ENCODE measurements at regions not wholly inside any gene's neighbourhood (a gene's known extent, or its start where the extent isn't known, plus 50 kb on each side); places are given as distances from the start of the nearest gene placed in this dataset.

- in situ Hi-C loops (cut with HindIII; ENCODE audit: low sequenced_read_pairs), result no loop called here
- TF ChIP-seq CTCF (IDR thresholded peaks at IDR 0.05; ENCODE audit: low read depth, low read length, missing control alignments), result no peak
- no peak overlapping the region for H3K4me3 ChIP-seq (ENCODE audit: low read depth, low read length)
- DNase-seq (ENCODE audit: low read depth), result no peak
These were observed 272.6 kb upstream of the IGF1R start for GRCh38 chr15:98375513-98376340.

- no peak overlapping the region for H3K4me3 ChIP-seq (ENCODE audit: low read depth, low read length)
- no peak for DNase-seq (ENCODE audit: low read depth)
- TF ChIP-seq CTCF (IDR thresholded peaks at IDR 0.05; ENCODE audit: low read depth, low read length, missing control alignments), result no peak
- in situ Hi-C loops (cut with HindIII; ENCODE audit: low sequenced_read_pairs), result no loop called here
These were observed 267.6 kb upstream of the IGF1R start for GRCh38 chr15:98380721-98381120.

DNA sequence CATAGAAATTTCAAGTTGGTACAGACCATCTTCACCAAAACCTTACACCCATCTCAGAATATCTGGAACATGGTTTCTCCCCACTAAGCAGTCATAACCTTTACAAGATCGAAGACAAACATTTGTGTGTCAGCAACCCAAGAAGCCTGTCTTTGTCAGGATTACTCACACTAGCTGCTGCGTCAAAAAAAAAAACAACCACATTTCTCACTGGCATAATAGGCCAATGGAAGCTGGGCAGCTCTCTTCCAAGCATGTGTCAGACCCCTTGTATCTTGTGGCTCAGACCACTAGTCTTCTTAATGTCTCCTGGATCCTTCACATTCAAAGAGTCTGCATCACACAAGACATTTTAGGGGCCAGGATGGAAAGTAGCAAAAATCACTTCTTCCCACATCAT lies 266.9 kb upstream of the IGF1R start:
- in situ Hi-C loops (cut with HindIII; ENCODE audit: low sequenced_read_pairs), result no loop called here
- DNase-seq (ENCODE audit: low read depth), result no peak
- no peak overlapping the region for H3K4me3 ChIP-seq (ENCODE audit: low read depth, low read length)
- no peak for TF ChIP-seq CTCF (IDR thresholded peaks at IDR 0.05; ENCODE audit: low read depth, low read length, missing control alignments)

- in situ Hi-C loops (cut with HindIII; ENCODE audit: low sequenced_read_pairs), result no loop called here
- H3K4me3 ChIP-seq (ENCODE audit: low read depth, low read length), result no peak overlapping the region
- DNase-seq (ENCODE audit: low read depth), result no peak
- TF ChIP-seq CTCF (IDR thresholded peaks at IDR 0.05; ENCODE audit: low read depth, low read length, missing control alignments), result no peak
These were observed 266.2 kb upstream of the IGF1R start for GRCh38 chr15:98382139-98382538.

DNA sequence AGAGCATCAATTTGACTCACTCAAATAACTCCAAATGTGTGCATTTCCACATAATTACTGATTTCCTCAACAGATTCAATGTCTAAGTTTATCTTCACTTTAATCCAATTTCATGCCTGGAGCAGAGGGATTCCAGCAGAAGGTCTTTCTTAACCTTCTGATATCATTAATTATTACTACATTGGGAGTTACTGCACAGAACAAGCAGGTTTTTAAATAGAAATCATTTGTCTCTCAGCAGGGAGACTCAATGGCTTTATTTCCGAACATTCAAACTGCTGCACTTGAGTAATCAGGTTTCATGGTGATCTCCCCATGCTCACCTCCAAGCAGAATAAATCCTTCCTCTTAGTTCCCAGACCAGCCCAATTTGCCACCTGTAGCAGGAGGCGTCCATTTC lies 264.8 kb upstream of the IGF1R start:
- DNase-seq (ENCODE audit: low read depth), result no peak
- H3K4me3 ChIP-seq (ENCODE audit: low read depth, low read length), result no peak overlapping the region
- in situ Hi-C loops (cut with HindIII; ENCODE audit: low sequenced_read_pairs), result no loop called here
- no peak for TF ChIP-seq CTCF (IDR thresholded peaks at IDR 0.05; ENCODE audit: low read depth, low read length, missing control alignments)

DNA sequence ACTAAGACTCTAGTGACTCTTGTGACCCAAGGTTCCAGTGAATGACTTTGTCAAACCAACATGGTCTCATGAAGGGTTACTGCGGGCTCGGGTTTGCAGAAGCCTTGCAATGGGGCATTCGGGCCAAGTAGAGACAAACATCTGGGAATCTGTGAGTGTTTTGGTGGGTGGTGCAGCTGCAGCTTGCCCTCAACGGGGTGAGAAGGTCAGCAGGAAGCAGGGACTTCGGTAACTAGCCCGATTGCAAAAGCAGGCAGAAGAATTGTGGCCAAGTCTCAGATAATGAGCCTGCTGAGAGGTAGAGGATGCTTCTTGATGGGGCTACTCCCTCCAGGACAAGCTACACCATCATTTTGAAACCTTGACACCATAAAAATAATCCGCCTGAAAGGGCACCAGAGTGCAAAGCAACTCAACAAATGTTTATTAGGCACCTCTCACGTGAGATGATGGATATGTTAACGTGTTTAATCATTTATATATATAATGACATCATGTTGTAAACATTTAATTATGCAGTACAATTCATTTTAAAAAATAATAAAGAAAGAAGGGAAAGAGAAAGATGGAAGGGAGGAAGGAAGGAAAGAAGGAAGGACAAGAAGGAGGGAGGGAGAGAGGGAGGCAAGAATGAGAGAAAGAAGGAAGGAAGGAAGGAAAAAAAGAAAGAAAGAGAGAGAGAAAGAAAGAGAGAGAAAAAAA lies 263.9 kb upstream of the IGF1R start:
- TF ChIP-seq CTCF (IDR thresholded peaks at IDR 0.05; ENCODE audit: low read depth, low read length, missing control alignments), result no peak
- H3K4me3 ChIP-seq (ENCODE audit: low read depth, low read length), result no peak overlapping the region
- no peak for DNase-seq (ENCODE audit: low read depth)
- in situ Hi-C loops (cut with HindIII; ENCODE audit: low sequenced_read_pairs), result no loop called here
